Panc1 (cell line): ENCODE measurements at regions not wholly inside any gene's neighbourhood (a gene's known extent, or its start where the extent isn't known, plus 50 kb on each side); places are given as distances from the start of the nearest gene placed in this dataset.

Experiments
- ATAC-seq: fragments of 200-7000 bp; cut with Tn5 transposase; 2 replicates; pipeline ENCODE4 v1.9.1; 2020; ENCODE audit warnings: mild to moderate bottlenecking, moderate library complexity
- BruUV-seq: library from RNA; stranded (reverse); fragments of 400-500 nt; replicated peaks from 2 replicates; lab custom pipeline; 2021; lab: Mats Ljungman, UMichigan
- CTCF ChIA-PET: fragments of 300-600 bp; sonication (Branson Sonifier 250); formaldehyde crosslinking; loops from one replicate; lab custom pipeline; 2022; ENCODE audit warnings: antibody characterized with exemption; lab: Charles Lee
- POLR2A ChIA-PET: fragments of 300-600 bp; sonication (Branson Sonifier 250); formaldehyde crosslinking; loops from one replicate; lab custom pipeline; 2022; ENCODE audit warnings: antibody characterized with exemption; lab: Charles Lee
- DNase-seq: peaks from one replicate; pipeline ENCODE4 v3.0.0-alpha.2; 2010; ENCODE audit warnings: low read depth, low spot score
- H3K27ac ChIP-seq: 2 replicates; pipeline ENCODE4 v1.5.1; 2011; ENCODE audit warnings: mild to moderate bottlenecking, low read length, inconsistent platforms
- H3K27me3 ChIP-seq: fragments of 200-500 bp; sonication (Bioruptor generic); 2 replicates; pipeline ENCODE4 v1.6.0; 2014; ENCODE audit warnings: low read length, inconsistent platforms; ENCODE audit not compliant: control insufficient read depth, insufficient read depth
- H3K36me3 ChIP-seq: fragments of 200-500 bp; sonication (Bioruptor generic); 2 replicates; pipeline ENCODE4 v1.5.1; 2014; ENCODE audit warnings: inconsistent platforms, mild to moderate bottlenecking, low read length, moderate library complexity; ENCODE audit not compliant: control insufficient read depth, insufficient read depth
- H3K4me1 ChIP-seq: 2 replicates; pipeline ENCODE4 v1.5.1; 2011; ENCODE audit warnings: inconsistent platforms, mild to moderate bottlenecking, low read length, moderate library complexity; ENCODE audit not compliant: control insufficient read depth, insufficient read depth
- H3K4me3 ChIP-seq, 2 experiments: 2 replicates each; pipeline ENCODE4 v1.5.1; 2011 to 2012; ENCODE audit warnings: low read depth in 2 of 2, low read length in 2 of 2, mild to moderate bottlenecking in 2 of 2, inconsistent platforms in 1 of 2, moderate library complexity in 1 of 2
- H3K9me3 ChIP-seq: fragments of 200-500 bp; sonication (Bioruptor generic); 2 replicates; pipeline ENCODE4 v1.5.1; 2014; ENCODE audit warnings: low read depth, mild to moderate bottlenecking, inconsistent platforms, low read length, moderate library complexity; ENCODE audit not compliant: control insufficient read depth, insufficient read depth
- POLR2AphosphoS5 ChIP-seq: IDR thresholded peaks from 2 replicates; pipeline ENCODE4 v1.6.1; 2012; ENCODE audit warnings: mild to moderate bottlenecking, low read depth, low read length, moderate library complexity
- SIN3A ChIP-seq: IDR thresholded peaks from 2 replicates; pipeline ENCODE4 v1.6.1; 2012; ENCODE audit warnings: low read depth, mild to moderate bottlenecking, low read length, moderate library complexity, borderline replicate concordance; ENCODE audit not compliant: insufficient read depth
- TCF7L2 ChIP-seq: IDR thresholded peaks from 2 replicates; pipeline ENCODE4 v1.6.1; 2011; ENCODE audit warnings: mild to moderate bottlenecking, low read depth, low read length, inconsistent platforms
- in situ Hi-C: cut with HindIII; loops from 2 replicates; pipeline ENCODE4 v1.10.0; 2016; ENCODE audit warnings: low sequenced_read_pairs, low pct_unique_long_range_greater_than_20kb
- intact Hi-C: fragments of 100-400 bp; cut with micrococcal nuclease; formaldehyde crosslinking; loops from one replicate; pipeline ENCODE4 v1.10.0; 2022; ENCODE audit not compliant: unreplicated experiment
- TF ChIP-seq, protein P1 (sequence below), 2 experiments: IDR thresholded peaks; 2 replicates each; pipeline ENCODE4 v1.6.1; 2011 to 2012; ENCODE audit warnings: low read depth in 2 of 2, control low read depth in 1 of 2, low read length in 1 of 2, mild to moderate bottlenecking in 1 of 2, moderate library complexity in 1 of 2; ENCODE audit not compliant: insufficient read depth in 1 of 2
- TF ChIP-seq, protein P2 (sequence below): fragments of 450-650 bp; IDR thresholded peaks from 2 replicates; pipeline ENCODE4 v1.5.1; 2017; ENCODE audit warnings: mild to moderate bottlenecking

DNA sequence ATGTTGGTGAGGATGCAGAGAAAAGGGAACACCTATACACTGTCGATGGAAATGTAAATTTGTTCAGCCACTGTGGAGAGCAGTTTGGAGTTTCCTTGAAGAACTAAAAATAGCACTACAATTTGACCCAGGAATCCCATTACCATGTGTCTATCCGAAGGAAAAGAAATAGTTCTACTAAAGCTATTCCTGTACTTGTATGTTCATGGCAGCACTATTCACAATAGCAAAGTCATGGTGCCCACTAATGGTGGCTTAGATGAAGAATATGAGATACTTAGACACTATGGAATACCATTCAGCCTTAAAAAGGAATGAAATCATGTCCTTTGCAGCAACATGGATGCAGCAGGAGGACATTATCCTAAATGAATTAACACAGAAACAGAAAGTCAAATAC, 50.2 kb upstream of the CAST start:
- in situ Hi-C loops (no loop called here), intact Hi-C loops (loop anchor here (10.0 kb wide), 2 partner anchors 143 to 553 kb away; no protein-coding TSS in a partner anchor)
- H3K27me3 ChIP-seq = peaks cover 3% of the 10 kb centered on the region; the same call in 1 of the 2 replicates
- H3K4me1 ChIP-seq = no peaks in the 10 kb centered on the region; the same call in 1 of the 2 replicates
- H3K36me3 ChIP-seq = no peaks in the 10 kb centered on the region
- H3K27ac ChIP-seq = no peak overlapping the region
- CTCF ChIA-PET = no interaction called here
- DNase-seq = no peak
- H3K4me3 ChIP-seq = no peak overlapping the region
- ATAC-seq = no peak
- H3K9me3 ChIP-seq = no peaks in the 10 kb centered on the region
- no TSS peak for BruUV-seq
- POLR2A ChIA-PET = no interaction called here
- TF ChIP-seq TCF7L2 (no peak), SIN3A (no peak), POLR2AphosphoS5 (no peak)
- TF ChIP-seq, protein P1, sequence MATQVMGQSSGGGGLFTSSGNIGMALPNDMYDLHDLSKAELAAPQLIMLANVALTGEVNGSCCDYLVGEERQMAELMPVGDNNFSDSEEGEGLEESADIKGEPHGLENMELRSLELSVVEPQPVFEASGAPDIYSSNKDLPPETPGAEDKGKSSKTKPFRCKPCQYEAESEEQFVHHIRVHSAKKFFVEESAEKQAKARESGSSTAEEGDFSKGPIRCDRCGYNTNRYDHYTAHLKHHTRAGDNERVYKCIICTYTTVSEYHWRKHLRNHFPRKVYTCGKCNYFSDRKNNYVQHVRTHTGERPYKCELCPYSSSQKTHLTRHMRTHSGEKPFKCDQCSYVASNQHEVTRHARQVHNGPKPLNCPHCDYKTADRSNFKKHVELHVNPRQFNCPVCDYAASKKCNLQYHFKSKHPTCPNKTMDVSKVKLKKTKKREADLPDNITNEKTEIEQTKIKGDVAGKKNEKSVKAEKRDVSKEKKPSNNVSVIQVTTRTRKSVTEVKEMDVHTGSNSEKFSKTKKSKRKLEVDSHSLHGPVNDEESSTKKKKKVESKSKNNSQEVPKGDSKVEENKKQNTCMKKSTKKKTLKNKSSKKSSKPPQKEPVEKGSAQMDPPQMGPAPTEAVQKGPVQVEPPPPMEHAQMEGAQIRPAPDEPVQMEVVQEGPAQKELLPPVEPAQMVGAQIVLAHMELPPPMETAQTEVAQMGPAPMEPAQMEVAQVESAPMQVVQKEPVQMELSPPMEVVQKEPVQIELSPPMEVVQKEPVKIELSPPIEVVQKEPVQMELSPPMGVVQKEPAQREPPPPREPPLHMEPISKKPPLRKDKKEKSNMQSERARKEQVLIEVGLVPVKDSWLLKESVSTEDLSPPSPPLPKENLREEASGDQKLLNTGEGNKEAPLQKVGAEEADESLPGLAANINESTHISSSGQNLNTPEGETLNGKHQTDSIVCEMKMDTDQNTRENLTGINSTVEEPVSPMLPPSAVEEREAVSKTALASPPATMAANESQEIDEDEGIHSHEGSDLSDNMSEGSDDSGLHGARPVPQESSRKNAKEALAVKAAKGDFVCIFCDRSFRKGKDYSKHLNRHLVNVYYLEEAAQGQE (IDR thresholded peaks at IDR 0.05; ENCODE audit: insufficient read depth in 1 of 2, low read depth in 2 of 2, low read length in 1 of 2) = no peak
- TF ChIP-seq, protein P2, sequence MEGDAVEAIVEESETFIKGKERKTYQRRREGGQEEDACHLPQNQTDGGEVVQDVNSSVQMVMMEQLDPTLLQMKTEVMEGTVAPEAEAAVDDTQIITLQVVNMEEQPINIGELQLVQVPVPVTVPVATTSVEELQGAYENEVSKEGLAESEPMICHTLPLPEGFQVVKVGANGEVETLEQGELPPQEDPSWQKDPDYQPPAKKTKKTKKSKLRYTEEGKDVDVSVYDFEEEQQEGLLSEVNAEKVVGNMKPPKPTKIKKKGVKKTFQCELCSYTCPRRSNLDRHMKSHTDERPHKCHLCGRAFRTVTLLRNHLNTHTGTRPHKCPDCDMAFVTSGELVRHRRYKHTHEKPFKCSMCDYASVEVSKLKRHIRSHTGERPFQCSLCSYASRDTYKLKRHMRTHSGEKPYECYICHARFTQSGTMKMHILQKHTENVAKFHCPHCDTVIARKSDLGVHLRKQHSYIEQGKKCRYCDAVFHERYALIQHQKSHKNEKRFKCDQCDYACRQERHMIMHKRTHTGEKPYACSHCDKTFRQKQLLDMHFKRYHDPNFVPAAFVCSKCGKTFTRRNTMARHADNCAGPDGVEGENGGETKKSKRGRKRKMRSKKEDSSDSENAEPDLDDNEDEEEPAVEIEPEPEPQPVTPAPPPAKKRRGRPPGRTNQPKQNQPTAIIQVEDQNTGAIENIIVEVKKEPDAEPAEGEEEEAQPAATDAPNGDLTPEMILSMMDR = peak; percentile 6; the same call in 1 of the 2 replicates
